ENCODE measurements at regions not wholly inside any gene's neighbourhood (a gene's known extent, or its start where the extent isn't known, plus 50 kb on each side); places are given as distances from the start of the nearest gene placed in this dataset.

DNA sequence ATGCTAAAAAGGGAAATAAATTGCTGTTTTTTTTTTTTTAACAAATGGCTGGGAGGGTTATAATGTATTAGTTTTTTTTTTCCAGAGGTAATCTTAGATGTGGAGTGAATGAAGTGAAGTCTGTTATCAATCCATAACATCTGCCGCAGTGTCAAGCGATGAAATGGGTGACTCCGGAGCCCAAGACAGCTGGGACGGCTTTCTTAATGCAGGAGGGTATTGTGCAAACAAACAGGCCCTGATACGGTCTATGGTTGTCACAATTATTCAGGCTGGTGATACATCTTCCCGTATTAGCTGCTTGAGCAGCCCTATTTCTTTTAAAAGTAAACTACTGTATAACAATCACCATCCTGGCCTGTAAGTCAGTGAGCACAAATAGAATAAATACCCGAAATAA lies 1231.2 kb downstream of the GATA3 start:
- H3K4me3 ChIP-seq (replicated peaks; ENCODE audit: insufficient read depth, low read length), result no peak overlapping the region
- TF ChIP-seq GABPA (IDR thresholded peaks at IDR 0.05; ENCODE audit: low read depth) (no peak), SPI1 (IDR thresholded peaks at IDR 0.05; ENCODE audit: borderline replicate concordance, low read depth) (no peak), POLR2AphosphoS5 (IDR thresholded peaks at IDR 0.05; ENCODE audit: low read depth) (no peak)
- TF ChIP-seq, protein P1, sequence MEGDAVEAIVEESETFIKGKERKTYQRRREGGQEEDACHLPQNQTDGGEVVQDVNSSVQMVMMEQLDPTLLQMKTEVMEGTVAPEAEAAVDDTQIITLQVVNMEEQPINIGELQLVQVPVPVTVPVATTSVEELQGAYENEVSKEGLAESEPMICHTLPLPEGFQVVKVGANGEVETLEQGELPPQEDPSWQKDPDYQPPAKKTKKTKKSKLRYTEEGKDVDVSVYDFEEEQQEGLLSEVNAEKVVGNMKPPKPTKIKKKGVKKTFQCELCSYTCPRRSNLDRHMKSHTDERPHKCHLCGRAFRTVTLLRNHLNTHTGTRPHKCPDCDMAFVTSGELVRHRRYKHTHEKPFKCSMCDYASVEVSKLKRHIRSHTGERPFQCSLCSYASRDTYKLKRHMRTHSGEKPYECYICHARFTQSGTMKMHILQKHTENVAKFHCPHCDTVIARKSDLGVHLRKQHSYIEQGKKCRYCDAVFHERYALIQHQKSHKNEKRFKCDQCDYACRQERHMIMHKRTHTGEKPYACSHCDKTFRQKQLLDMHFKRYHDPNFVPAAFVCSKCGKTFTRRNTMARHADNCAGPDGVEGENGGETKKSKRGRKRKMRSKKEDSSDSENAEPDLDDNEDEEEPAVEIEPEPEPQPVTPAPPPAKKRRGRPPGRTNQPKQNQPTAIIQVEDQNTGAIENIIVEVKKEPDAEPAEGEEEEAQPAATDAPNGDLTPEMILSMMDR (IDR thresholded peaks at IDR 0.05; ENCODE audit: insufficient read depth, low read length), result no peak
- TF ChIP-seq, protein P2, sequence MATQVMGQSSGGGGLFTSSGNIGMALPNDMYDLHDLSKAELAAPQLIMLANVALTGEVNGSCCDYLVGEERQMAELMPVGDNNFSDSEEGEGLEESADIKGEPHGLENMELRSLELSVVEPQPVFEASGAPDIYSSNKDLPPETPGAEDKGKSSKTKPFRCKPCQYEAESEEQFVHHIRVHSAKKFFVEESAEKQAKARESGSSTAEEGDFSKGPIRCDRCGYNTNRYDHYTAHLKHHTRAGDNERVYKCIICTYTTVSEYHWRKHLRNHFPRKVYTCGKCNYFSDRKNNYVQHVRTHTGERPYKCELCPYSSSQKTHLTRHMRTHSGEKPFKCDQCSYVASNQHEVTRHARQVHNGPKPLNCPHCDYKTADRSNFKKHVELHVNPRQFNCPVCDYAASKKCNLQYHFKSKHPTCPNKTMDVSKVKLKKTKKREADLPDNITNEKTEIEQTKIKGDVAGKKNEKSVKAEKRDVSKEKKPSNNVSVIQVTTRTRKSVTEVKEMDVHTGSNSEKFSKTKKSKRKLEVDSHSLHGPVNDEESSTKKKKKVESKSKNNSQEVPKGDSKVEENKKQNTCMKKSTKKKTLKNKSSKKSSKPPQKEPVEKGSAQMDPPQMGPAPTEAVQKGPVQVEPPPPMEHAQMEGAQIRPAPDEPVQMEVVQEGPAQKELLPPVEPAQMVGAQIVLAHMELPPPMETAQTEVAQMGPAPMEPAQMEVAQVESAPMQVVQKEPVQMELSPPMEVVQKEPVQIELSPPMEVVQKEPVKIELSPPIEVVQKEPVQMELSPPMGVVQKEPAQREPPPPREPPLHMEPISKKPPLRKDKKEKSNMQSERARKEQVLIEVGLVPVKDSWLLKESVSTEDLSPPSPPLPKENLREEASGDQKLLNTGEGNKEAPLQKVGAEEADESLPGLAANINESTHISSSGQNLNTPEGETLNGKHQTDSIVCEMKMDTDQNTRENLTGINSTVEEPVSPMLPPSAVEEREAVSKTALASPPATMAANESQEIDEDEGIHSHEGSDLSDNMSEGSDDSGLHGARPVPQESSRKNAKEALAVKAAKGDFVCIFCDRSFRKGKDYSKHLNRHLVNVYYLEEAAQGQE (IDR thresholded peaks at IDR 0.05; ENCODE audit: insufficient replicate concordance, low read depth), result no peak
- no peak overlapping the region for H3K27ac ChIP-seq (replicated peaks)
- DNase-seq (ENCODE audit: low read depth in 1 of 2, low spot score in 1 of 2), result peak in 1 of 2 experiments; percentile 25
- no peaks in the 10 kb centered on the region for H3K27me3 ChIP-seq (ENCODE audit: insufficient read depth, poor library complexity, severe bottlenecking)

DNA sequence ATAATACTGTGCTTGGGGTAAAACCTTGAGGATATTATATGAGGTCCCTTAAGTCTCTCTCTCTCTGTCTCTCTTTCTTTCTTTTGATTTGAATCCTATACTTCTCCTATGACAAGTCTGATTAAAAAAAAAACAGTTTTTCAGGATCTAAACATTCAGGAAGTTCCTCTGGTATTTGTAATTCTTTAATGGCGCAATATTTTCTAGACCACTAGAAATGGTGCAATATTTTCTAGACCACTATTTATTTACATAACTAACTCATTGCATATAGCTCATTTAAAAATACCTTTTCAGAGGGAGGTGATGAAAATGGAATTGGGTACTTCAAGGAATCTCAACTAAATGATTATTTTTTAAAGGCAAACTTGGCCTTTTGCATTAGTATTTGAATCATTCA lies 1235.3 kb downstream of the GATA3 start:
- Histone ChIP-seq H3K27ac (replicated peaks) (no peak overlapping the region), H3K27me3 (ENCODE audit: insufficient read depth, poor library complexity, severe bottlenecking) (no peaks in the 10 kb centered on the region), H3K4me3 (replicated peaks; ENCODE audit: insufficient read depth, low read length) (no peak overlapping the region)
- DNase-seq (ENCODE audit: low read depth in 1 of 2, low spot score in 1 of 2), result no peak
- TF ChIP-seq, protein P1 (IDR thresholded peaks at IDR 0.05; ENCODE audit: insufficient read depth, low read length), result no peak
- TF ChIP-seq, protein P2 (IDR thresholded peaks at IDR 0.05; ENCODE audit: insufficient replicate concordance, low read depth), result no peak
- TF ChIP-seq SPI1 (IDR thresholded peaks at IDR 0.05; ENCODE audit: borderline replicate concordance, low read depth), result no peak
- no peak for TF ChIP-seq GABPA (IDR thresholded peaks at IDR 0.05; ENCODE audit: low read depth)
- TF ChIP-seq POLR2AphosphoS5 (IDR thresholded peaks at IDR 0.05; ENCODE audit: low read depth), result no peak

DNA sequence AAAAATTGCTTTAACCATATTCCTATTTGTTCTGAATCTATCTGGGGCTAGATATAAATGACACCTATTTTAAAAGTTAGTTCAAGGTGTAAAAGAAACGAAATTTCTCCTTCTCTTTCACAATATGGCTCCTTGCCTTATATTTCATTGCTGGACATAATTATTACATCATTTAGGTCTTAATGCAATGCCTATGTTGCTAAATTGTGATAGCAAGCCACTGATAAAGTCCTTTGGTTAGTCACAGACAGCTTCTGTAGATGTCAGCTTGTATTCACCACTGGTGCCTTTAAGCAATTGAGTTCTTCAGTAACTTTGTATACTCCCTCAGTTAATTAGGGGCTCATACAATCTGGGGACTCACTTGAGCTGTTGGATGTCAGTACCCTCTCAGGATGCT lies 1236.6 kb downstream of the GATA3 start:
- no peak overlapping the region for H3K4me3 ChIP-seq (replicated peaks; ENCODE audit: insufficient read depth, low read length)
- DNase-seq (ENCODE audit: low read depth in 1 of 2, low spot score in 1 of 2), result no peak
- TF ChIP-seq, protein P1 (IDR thresholded peaks at IDR 0.05; ENCODE audit: insufficient read depth, low read length), result no peak
- H3K27me3 ChIP-seq (ENCODE audit: insufficient read depth, poor library complexity, severe bottlenecking), result no peaks in the 10 kb centered on the region
- H3K27ac ChIP-seq (replicated peaks), result no peak overlapping the region

DNA sequence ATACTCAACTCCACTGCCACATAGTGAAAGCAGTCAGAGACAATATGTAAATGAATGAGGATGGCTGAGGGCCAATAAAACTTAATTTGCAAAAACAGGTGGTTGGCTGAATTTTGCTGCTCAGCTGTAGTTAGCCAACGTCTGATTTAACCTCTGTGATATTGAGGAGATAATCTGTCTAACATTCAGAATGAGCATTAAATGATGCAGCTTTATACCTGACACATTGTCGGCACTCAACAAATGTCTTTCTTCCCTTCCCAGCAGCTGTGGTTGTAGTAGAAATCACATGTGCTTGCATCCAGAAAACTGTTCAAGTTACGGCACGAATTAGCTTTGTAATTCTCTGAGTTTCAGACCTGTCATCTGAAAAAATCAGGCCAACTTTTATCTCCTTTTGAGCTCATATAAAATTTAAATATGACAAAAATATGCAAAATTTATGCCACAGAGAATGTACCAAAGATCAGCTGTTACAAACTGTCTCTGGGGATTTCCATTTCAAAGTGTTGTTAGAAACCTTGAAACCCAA lies 1239.7 kb downstream of the GATA3 start:
- Histone ChIP-seq H3K4me3 (replicated peaks; ENCODE audit: insufficient read depth, low read length) (no peak overlapping the region), H3K27me3 (ENCODE audit: insufficient read depth, poor library complexity, severe bottlenecking) (no peaks in the 10 kb centered on the region), H3K27ac (replicated peaks) (no peak overlapping the region)
- TF ChIP-seq, protein P2 (IDR thresholded peaks at IDR 0.05; ENCODE audit: insufficient replicate concordance, low read depth), result no peak
- TF ChIP-seq POLR2AphosphoS5 (IDR thresholded peaks at IDR 0.05; ENCODE audit: low read depth), result no peak
- no peak for TF ChIP-seq SPI1 (IDR thresholded peaks at IDR 0.05; ENCODE audit: borderline replicate concordance, low read depth)
- TF ChIP-seq, protein P1 (IDR thresholded peaks at IDR 0.05; ENCODE audit: insufficient read depth, low read length), result no peak
- no peak for TF ChIP-seq GABPA (IDR thresholded peaks at IDR 0.05; ENCODE audit: low read depth)
- DNase-seq (ENCODE audit: low read depth in 1 of 2, low spot score in 1 of 2), result no peak

All from HL-60 (cell line).